ENCODE measurements at regions not wholly inside any gene's neighbourhood (a gene's known extent, or its start where the extent isn't known, plus 50 kb on each side); places are given as distances from the start of the nearest gene placed in this dataset.

GRCh38 chr5:9845185-9845584, 215.0 kb upstream of the TAS2R1 start:
- ATAC-seq, result no peak
- no peak for TF ChIP-seq TCF4 (CRISPR knock-in tag; IDR thresholded peaks at IDR 0.05; ENCODE audit: borderline replicate concordance)
- no peak for TF ChIP-seq PPARA (CRISPR knock-in tag; IDR thresholded peaks at IDR 0.05; ENCODE audit: borderline replicate concordance)
- no peak for TF ChIP-seq OSR1 (CRISPR knock-in tag; IDR thresholded peaks at IDR 0.05)
- no peak for TF ChIP-seq TOX (CRISPR knock-in tag; IDR thresholded peaks at IDR 0.05; ENCODE audit: borderline replicate concordance)
- no peak for TF ChIP-seq ZNF8 (CRISPR knock-in tag; IDR thresholded peaks at IDR 0.05)

- no peak for TF ChIP-seq RARB (CRISPR knock-in tag; IDR thresholded peaks at IDR 0.05)
- no peak for TF ChIP-seq ISL1 (CRISPR knock-in tag; IDR thresholded peaks at IDR 0.05)
- TF ChIP-seq TSHZ2 (CRISPR knock-in tag; IDR thresholded peaks at IDR 0.05), result no peak
- TF ChIP-seq CSRNP3 (CRISPR knock-in tag; IDR thresholded peaks at IDR 0.05), result no peak
- no peak for TF ChIP-seq PPARA (CRISPR knock-in tag; IDR thresholded peaks at IDR 0.05; ENCODE audit: borderline replicate concordance)
- no peak for TF ChIP-seq ZNF8 (CRISPR knock-in tag; IDR thresholded peaks at IDR 0.05)
- no peak for TF ChIP-seq PATZ1 (CRISPR knock-in tag; IDR thresholded peaks at IDR 0.05; ENCODE audit: borderline replicate concordance)
- TF ChIP-seq CSDC2 (CRISPR knock-in tag; IDR thresholded peaks at IDR 0.05), result no peak
- TF ChIP-seq ARNTL (CRISPR knock-in tag; IDR thresholded peaks at IDR 0.05; ENCODE audit: borderline replicate concordance, low read depth), result no peak
- no peak for TF ChIP-seq TCF4 (CRISPR knock-in tag; IDR thresholded peaks at IDR 0.05; ENCODE audit: borderline replicate concordance)
- TF ChIP-seq ZFP3 (CRISPR knock-in tag; IDR thresholded peaks at IDR 0.05), result no peak
- ATAC-seq, result no peak
Observed at GRCh38 chr5:9841516-9842170, 211.5 kb upstream of the TAS2R1 start.

GRCh38 chr5:9838916-9839315, 208.8 kb upstream of the TAS2R1 start:
- ATAC-seq, result no peak
- no peak for TF ChIP-seq ARNTL (CRISPR knock-in tag; IDR thresholded peaks at IDR 0.05; ENCODE audit: borderline replicate concordance, low read depth)
- TF ChIP-seq TCF4 (CRISPR knock-in tag; IDR thresholded peaks at IDR 0.05; ENCODE audit: borderline replicate concordance), result no peak
- TF ChIP-seq POU6F1 (CRISPR knock-in tag; IDR thresholded peaks at IDR 0.05; ENCODE audit: borderline replicate concordance, low read depth), result no peak
- no peak for TF ChIP-seq ZNF565 (CRISPR knock-in tag; conservative IDR thresholded peaks at IDR 0.05; ENCODE audit: low read depth)
- TF ChIP-seq ISL1 (CRISPR knock-in tag; IDR thresholded peaks at IDR 0.05), result no peak
- TF ChIP-seq ZC3H10 (CRISPR knock-in tag; IDR thresholded peaks at IDR 0.05), result no peak
- TF ChIP-seq RARB (CRISPR knock-in tag; IDR thresholded peaks at IDR 0.05), result no peak
- TF ChIP-seq ZFP3 (CRISPR knock-in tag; IDR thresholded peaks at IDR 0.05), result no peak
- no peak for TF ChIP-seq CSRNP3 (CRISPR knock-in tag; IDR thresholded peaks at IDR 0.05)
- TF ChIP-seq PPARA (CRISPR knock-in tag; IDR thresholded peaks at IDR 0.05; ENCODE audit: borderline replicate concordance), result no peak
- TF ChIP-seq BACH2 (CRISPR knock-in tag; IDR thresholded peaks at IDR 0.05; ENCODE audit: borderline replicate concordance), result no peak
- no peak for TF ChIP-seq OSR1 (CRISPR knock-in tag; IDR thresholded peaks at IDR 0.05)
- TF ChIP-seq TSHZ2 (CRISPR knock-in tag; IDR thresholded peaks at IDR 0.05), result no peak
- TF ChIP-seq CSDC2 (CRISPR knock-in tag; IDR thresholded peaks at IDR 0.05), result no peak
- no peak for TF ChIP-seq ESRRG (CRISPR knock-in tag; IDR thresholded peaks at IDR 0.05)
- no peak for TF ChIP-seq PATZ1 (CRISPR knock-in tag; IDR thresholded peaks at IDR 0.05; ENCODE audit: borderline replicate concordance)
- TF ChIP-seq TOX (CRISPR knock-in tag; IDR thresholded peaks at IDR 0.05; ENCODE audit: borderline replicate concordance), result no peak
- TF ChIP-seq ZNF8 (CRISPR knock-in tag; IDR thresholded peaks at IDR 0.05), result no peak

All from SK-N-SH treated with all-trans-retinoic acid at 6 μM for 48 hours (cell line).